Activated T-cell treated with anti-CD3 and anti-CD28 coated beads, Interleukin-2, amount 50 U/mL, for 24 hours (primary cell): ENCODE measurements at regions not wholly inside any gene's neighbourhood (a gene's known extent, or its start where the extent isn't known, plus 50 kb on each side); places are given as distances from the start of the nearest gene placed in this dataset.

Source experiments
- DNase-seq: peaks from one replicate; pipeline ENCODE4 v3.0.0-alpha.2; 2020
- H3K27ac Mint-ChIP-seq: 2 replicates; pipeline ENCODE4 v1.8.0; 2020; ENCODE audit warnings: mild to moderate bottlenecking, mixed read lengths
- H3K27me3 Mint-ChIP-seq: 2 replicates; pipeline ENCODE4 v1.8.0; 2020; ENCODE audit warnings: mixed read lengths
- H3K36me3 Mint-ChIP-seq: 2 replicates; pipeline ENCODE4 v1.8.0; 2020; ENCODE audit warnings: low read depth, mixed read lengths
- H3K4me1 Mint-ChIP-seq: 2 replicates; pipeline ENCODE4 v1.8.0; 2020; ENCODE audit warnings: low read depth, mixed read lengths
- H3K4me3 Mint-ChIP-seq: 2 replicates; pipeline ENCODE4 v1.8.0; 2020; ENCODE audit warnings: mild to moderate bottlenecking, moderate library complexity, mixed read lengths
- H3K9me3 Mint-ChIP-seq: 2 replicates; pipeline ENCODE4 v1.8.0; 2020; ENCODE audit warnings: mixed read lengths

DNA sequence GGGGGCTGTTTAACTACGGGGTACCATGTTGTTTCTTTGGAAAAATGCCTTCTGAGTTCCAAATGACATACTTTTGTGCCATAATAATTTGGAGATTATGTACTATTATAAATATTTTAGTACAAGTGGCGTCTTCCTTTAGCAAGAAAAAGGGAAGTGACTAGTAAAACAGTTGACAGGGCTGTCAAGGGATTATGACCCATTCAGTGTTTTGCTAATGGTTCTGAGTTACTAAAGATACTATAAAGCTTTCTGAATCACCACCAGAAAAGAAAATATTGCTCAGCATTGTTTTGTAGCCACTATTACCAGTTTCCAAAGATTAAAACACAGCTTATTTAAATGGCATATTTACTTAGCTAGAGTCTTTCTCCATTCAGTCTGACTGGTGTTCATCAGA is 334.9 kb downstream of the SNAPC1 start:
- Mint-ChIP-seq H3K27ac (no peak overlapping the region), H3K4me1 (peaks cover 4% of the 10 kb centered on the region), H3K27me3 (peaks cover 19% of the 10 kb centered on the region), H3K4me3 (no peak overlapping the region), H3K9me3 (no peaks in the 10 kb centered on the region), H3K36me3 (no peaks in the 10 kb centered on the region)
- no peak for DNase-seq

GRCh38 chr14:62097824-62098223 is 335.6 kb downstream of the SNAPC1 start:
- peaks cover 4% of the 10 kb centered on the region for H3K4me1 Mint-ChIP-seq
- H3K9me3 Mint-ChIP-seq: no peaks in the 10 kb centered on the region
- no peaks in the 10 kb centered on the region for H3K36me3 Mint-ChIP-seq
- no peak overlapping the region for H3K4me3 Mint-ChIP-seq
- H3K27me3 Mint-ChIP-seq: peaks cover 13% of the 10 kb centered on the region
- no peak overlapping the region for H3K27ac Mint-ChIP-seq
- no peak for DNase-seq

DNA sequence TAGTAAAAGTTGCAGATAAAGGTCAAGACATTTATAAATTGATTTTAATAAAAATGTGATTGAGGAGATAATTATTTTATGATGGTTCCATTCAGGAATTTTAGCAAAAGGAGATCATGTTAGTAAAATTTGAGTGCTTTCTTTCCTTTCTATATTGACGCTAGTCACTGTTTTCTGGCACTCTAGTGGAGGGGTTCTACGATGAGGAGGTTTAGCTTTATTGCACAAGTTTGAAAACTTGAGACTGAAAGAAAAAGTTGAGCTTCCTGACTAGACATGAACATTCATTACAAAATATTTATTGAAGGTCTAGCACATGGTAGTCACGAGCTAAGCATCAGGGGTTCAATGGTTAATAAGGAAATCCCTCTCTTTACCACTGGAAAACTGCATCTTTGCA is 336.1 kb downstream of the SNAPC1 start:
- no peaks in the 10 kb centered on the region for H3K36me3 Mint-ChIP-seq
- H3K9me3 Mint-ChIP-seq: no peaks in the 10 kb centered on the region
- DNase-seq: no peak
- H3K4me1 Mint-ChIP-seq: peaks cover 4% of the 10 kb centered on the region
- H3K27me3 Mint-ChIP-seq: peaks cover 17% of the 10 kb centered on the region
- no peak overlapping the region for H3K4me3 Mint-ChIP-seq
- no peak overlapping the region for H3K27ac Mint-ChIP-seq

DNA sequence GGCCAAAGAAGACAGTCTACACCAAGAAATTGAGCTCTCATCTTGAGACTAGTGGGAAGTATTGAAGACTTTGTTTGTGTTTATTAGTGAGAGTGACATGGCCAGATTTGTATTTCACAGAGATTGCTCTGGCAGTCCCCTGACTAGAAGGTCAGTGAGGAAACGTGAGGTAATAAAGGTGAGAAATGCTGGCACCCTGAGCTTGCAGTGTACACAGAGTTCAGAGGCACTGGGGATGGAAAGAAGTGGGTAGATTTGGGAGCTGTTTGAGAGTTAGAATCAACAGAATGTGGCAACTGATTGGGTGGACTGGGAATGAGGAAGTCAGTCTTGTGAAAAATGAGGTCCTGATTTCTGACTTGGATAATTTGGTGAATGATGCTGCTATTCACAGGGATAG is 336.9 kb downstream of the SNAPC1 start:
- Mint-ChIP-seq H3K4me3 (no peak overlapping the region), H3K4me1 (peaks cover 4% of the 10 kb centered on the region)

DNA sequence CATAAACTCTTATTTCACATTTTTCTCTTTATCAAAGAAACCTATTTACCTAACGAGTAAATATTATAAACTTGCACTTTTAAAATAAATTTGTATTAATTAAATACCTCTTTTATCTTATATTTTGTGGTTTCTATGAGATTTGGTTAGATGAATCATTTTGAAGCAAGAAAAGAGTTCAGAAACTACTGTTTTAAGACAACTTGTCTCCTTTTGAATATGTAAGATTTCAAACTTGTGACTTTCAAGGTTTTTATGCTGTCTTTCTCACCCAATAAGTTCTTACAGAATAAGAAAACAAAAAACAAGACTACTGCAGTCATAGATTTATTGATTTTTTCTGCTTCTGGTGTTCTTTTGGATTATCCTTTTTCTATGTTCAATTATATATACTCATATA is 339.0 kb downstream of the SNAPC1 start:
- H3K27ac Mint-ChIP-seq: no peak overlapping the region
- DNase-seq: no peak
- no peaks in the 10 kb centered on the region for H3K9me3 Mint-ChIP-seq
- peaks cover 37% of the 10 kb centered on the region for H3K27me3 Mint-ChIP-seq
- no peaks in the 10 kb centered on the region for H3K36me3 Mint-ChIP-seq
- peaks cover 9% of the 10 kb centered on the region for H3K4me1 Mint-ChIP-seq
- H3K4me3 Mint-ChIP-seq: no peak overlapping the region

More for the DNA sequence above, 336.9 kb downstream of the SNAPC1 start:
- no peak for DNase-seq
- H3K9me3 Mint-ChIP-seq: no peaks in the 10 kb centered on the region
- peaks cover 22% of the 10 kb centered on the region for H3K27me3 Mint-ChIP-seq
- H3K36me3 Mint-ChIP-seq: no peaks in the 10 kb centered on the region
- no peak overlapping the region for H3K27ac Mint-ChIP-seq

GRCh38 chr14:62101673-62102348 is 339.6 kb downstream of the SNAPC1 start:
- Mint-ChIP-seq H3K4me1 (peaks cover 9% of the 10 kb centered on the region), H3K36me3 (no peaks in the 10 kb centered on the region), H3K4me3 (no peak overlapping the region), H3K27ac (no peak overlapping the region), H3K9me3 (no peaks in the 10 kb centered on the region), H3K27me3 (peaks cover 43% of the 10 kb centered on the region)
- DNase-seq: no peak

- no peak overlapping the region for H3K4me3 Mint-ChIP-seq
- DNase-seq: no peak
- H3K4me1 Mint-ChIP-seq: peaks cover 9% of the 10 kb centered on the region
- H3K36me3 Mint-ChIP-seq: no peaks in the 10 kb centered on the region
- peaks cover 46% of the 10 kb centered on the region for H3K27me3 Mint-ChIP-seq
- H3K9me3 Mint-ChIP-seq: no peaks in the 10 kb centered on the region
- H3K27ac Mint-ChIP-seq: no peak overlapping the region
Observed at GRCh38 chr14:62102349-62102725, 340.1 kb downstream of the SNAPC1 start.

GRCh38 chr14:62103464-62103863 is 341.2 kb downstream of the SNAPC1 start:
- H3K36me3 Mint-ChIP-seq: no peaks in the 10 kb centered on the region
- H3K4me3 Mint-ChIP-seq: no peak overlapping the region
- H3K27me3 Mint-ChIP-seq: peaks cover 46% of the 10 kb centered on the region
- no peak overlapping the region for H3K27ac Mint-ChIP-seq
- peaks cover 9% of the 10 kb centered on the region for H3K4me1 Mint-ChIP-seq
- DNase-seq: no peak
- H3K9me3 Mint-ChIP-seq: no peaks in the 10 kb centered on the region

GRCh38 chr14:62110941-62111340 is 348.7 kb downstream of the SNAPC1 start:
- H3K4me1 Mint-ChIP-seq: no peaks in the 10 kb centered on the region
- no peak overlapping the region for H3K27ac Mint-ChIP-seq
- DNase-seq: no peak
- peaks cover 53% of the 10 kb centered on the region for H3K27me3 Mint-ChIP-seq
- H3K36me3 Mint-ChIP-seq: no peaks in the 10 kb centered on the region
- no peak overlapping the region for H3K4me3 Mint-ChIP-seq
- no peaks in the 10 kb centered on the region for H3K9me3 Mint-ChIP-seq

- peak; percentile 73 for DNase-seq
- no peaks in the 10 kb centered on the region for H3K9me3 Mint-ChIP-seq
- no peaks in the 10 kb centered on the region for H3K36me3 Mint-ChIP-seq
- no peak overlapping the region for H3K27ac Mint-ChIP-seq
- H3K4me3 Mint-ChIP-seq: peak overlapping the region; percentile 65
- H3K4me1 Mint-ChIP-seq: peaks cover 9% of the 10 kb centered on the region
- peaks cover 84% of the 10 kb centered on the region for H3K27me3 Mint-ChIP-seq
Observed at GRCh38 chr14:62117010-62117750, 355.0 kb downstream of the SNAPC1 start.

DNA sequence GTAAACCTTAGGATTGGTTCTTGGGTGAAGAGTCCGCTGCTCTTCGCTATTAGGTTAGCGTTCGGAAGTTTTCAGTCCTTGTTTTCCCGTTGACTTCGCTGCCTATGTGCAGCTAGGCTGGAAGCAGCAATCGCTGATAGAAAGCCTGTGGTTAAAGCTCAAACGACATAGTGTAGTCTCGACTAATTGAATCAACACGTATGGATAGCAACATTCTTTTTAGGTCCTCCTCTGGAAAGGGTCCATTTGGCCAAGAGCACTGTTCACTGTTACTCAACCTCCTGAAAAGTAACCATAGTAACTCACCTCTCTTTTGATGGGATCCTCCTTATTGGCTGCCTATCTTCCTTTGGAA is 355.5 kb downstream of the SNAPC1 start:
- Mint-ChIP-seq H3K27ac (no peak overlapping the region), H3K4me1 (peaks cover 9% of the 10 kb centered on the region), H3K27me3 (peaks cover 90% of the 10 kb centered on the region), H3K9me3 (no peaks in the 10 kb centered on the region), H3K36me3 (no peaks in the 10 kb centered on the region), H3K4me3 (peak overlapping the region; percentile 65)
- DNase-seq: no peak

DNA sequence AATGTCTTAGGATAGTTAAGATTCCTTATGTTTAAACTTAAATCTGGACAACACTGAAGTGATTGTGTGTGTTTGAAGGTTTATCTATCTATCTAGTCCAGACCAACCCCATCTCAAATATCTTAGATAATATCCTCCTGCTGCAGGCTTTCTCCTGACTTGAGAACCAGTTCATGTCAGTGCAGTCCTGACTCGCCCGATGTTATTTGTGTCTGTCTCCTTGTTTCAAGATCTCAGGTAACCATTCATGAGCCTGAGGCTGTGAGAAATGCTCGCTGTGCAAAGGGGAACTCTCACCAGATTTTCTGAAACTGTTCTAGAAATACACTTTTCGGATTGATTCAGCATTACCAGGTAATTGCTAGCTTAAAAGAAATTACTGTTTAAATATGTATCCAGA is 356.2 kb downstream of the SNAPC1 start:
- H3K9me3 Mint-ChIP-seq: no peaks in the 10 kb centered on the region
- H3K27me3 Mint-ChIP-seq: peaks cover 89% of the 10 kb centered on the region
- no peaks in the 10 kb centered on the region for H3K36me3 Mint-ChIP-seq
- DNase-seq: no peak
- no peak overlapping the region for H3K4me3 Mint-ChIP-seq
- no peak overlapping the region for H3K27ac Mint-ChIP-seq
- H3K4me1 Mint-ChIP-seq: peaks cover 9% of the 10 kb centered on the region

DNA sequence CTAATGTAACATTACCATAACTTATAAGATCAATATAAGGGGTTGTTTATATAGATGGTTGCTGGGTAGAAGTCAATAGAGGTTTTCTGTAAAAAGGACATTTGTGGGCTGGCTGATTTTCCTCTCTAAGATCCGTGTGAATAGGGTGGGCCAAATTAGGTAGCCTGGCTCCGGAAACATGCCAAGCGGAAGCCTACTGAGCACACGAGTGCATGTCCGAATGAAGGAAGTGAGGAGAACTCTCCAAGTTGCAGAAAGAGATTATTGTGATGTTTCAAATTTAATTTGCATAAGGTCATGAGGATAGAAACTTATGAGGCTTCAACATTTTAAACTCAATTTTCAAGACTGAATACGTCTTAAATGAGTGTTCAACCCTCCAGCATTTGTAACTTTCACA is 356.7 kb downstream of the SNAPC1 start:
- Mint-ChIP-seq H3K27me3 (peaks cover 85% of the 10 kb centered on the region), H3K4me3 (no peak overlapping the region), H3K4me1 (peaks cover 9% of the 10 kb centered on the region), H3K36me3 (no peaks in the 10 kb centered on the region), H3K9me3 (no peaks in the 10 kb centered on the region), H3K27ac (no peak overlapping the region)
- DNase-seq: no peak

DNA sequence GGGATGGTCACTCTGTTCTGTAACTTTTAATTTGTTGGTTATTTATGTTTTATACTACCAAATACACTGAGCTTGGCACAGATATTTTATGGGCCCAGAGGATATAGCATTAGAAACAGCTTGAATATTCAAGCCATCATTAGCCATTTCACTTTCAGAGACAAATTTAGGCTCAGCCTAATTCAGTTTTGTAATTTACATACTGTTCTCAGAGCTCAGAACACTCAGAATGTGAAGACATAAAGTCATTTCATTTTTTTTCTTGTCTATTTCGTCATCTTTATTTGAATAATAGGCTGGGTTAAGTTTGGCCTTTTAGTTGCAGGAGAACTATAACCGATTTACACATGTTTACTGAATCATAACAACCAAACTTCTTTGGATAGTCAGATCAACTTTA is 361.7 kb downstream of the SNAPC1 start:
- Mint-ChIP-seq H3K36me3 (no peaks in the 10 kb centered on the region), H3K9me3 (no peaks in the 10 kb centered on the region), H3K4me1 (no peaks in the 10 kb centered on the region), H3K27me3 (peaks cover 74% of the 10 kb centered on the region), H3K4me3 (no peak overlapping the region), H3K27ac (no peak overlapping the region)
- no peak for DNase-seq

DNA sequence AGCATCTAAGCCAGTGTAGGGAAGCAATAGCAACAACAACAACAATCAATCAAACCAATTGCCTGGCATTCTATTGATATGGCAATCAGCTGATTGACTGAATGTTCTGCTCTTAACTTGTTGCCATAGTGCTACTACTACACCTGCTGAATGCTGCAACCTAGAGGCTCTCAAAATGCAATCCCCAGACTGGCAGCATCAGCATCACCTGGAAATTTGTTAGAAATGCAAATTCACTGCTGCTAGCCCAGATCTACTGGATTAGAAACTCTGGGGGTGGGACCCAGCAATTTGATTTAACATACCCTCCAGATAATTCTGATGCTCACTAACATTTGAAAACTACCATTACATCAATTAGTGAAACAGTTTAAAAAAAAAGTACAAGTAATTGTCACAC is 363.6 kb downstream of the SNAPC1 start:
- DNase-seq: no peak
- no peak overlapping the region for H3K27ac Mint-ChIP-seq
- no peaks in the 10 kb centered on the region for H3K9me3 Mint-ChIP-seq
- H3K36me3 Mint-ChIP-seq: no peaks in the 10 kb centered on the region
- peaks cover 69% of the 10 kb centered on the region for H3K27me3 Mint-ChIP-seq
- no peaks in the 10 kb centered on the region for H3K4me1 Mint-ChIP-seq
- no peak overlapping the region for H3K4me3 Mint-ChIP-seq
